KMS-11 (cell line): ENCODE measurements at regions not wholly inside any gene's neighbourhood (a gene's known extent, or its start where the extent isn't known, plus 50 kb on each side); places are given as distances from the start of the nearest gene placed in this dataset.
A peak's percentile ranks its signal among the peaks of the same experiment; 100 is the strongest.

Experiments used
- H2AFZ ChIP-seq: fragments of 200-600 bp; sonication (generic); 2 replicates; pipeline ENCODE4 v1.6.1; 2016; ENCODE audit warnings: antibody characterized with exemption, mixed run types, low read depth
- H3K27ac ChIP-seq: fragments of 200-600 bp; sonication (generic); 2 replicates; pipeline ENCODE4 v1.6.1; 2016; ENCODE audit warnings: mild to moderate bottlenecking, mixed run types
- H3K27me3 ChIP-seq: fragments of 200-600 bp; sonication (generic); 2 replicates; pipeline ENCODE4 v1.6.1; 2017; ENCODE audit warnings: mild to moderate bottlenecking, low read depth, mixed run types, moderate library complexity; ENCODE audit not compliant: insufficient read depth
- H3K36me3 ChIP-seq: fragments of 200-600 bp; sonication (generic); 2 replicates; pipeline ENCODE4 v1.6.1; 2017; ENCODE audit warnings: mild to moderate bottlenecking, mixed run types; ENCODE audit not compliant: insufficient read depth
- H3K4me1 ChIP-seq: fragments of 200-600 bp; sonication (generic); 2 replicates; pipeline ENCODE4 v1.6.1; 2016; ENCODE audit warnings: mild to moderate bottlenecking, low read depth, mixed run types; ENCODE audit not compliant: poor library complexity, severe bottlenecking
- H3K4me2 ChIP-seq: fragments of 200-600 bp; sonication (generic); 2 replicates; pipeline ENCODE4 v1.7.0; 2016; ENCODE audit warnings: mild to moderate bottlenecking, mixed run types
- H3K4me3 ChIP-seq: fragments of 200-600 bp; sonication (generic); IDR thresholded peaks from 2 replicates; pipeline ENCODE4 v1.6.1; 2017; ENCODE audit warnings: low read depth, low read length, mixed read lengths; ENCODE audit not compliant: insufficient read depth
- H3K79me2 ChIP-seq: fragments of 200-600 bp; sonication (generic); 2 replicates; pipeline ENCODE4 v1.6.1; 2016; ENCODE audit warnings: low read depth, mixed run types; ENCODE audit not compliant: insufficient read depth
- H3K9ac ChIP-seq: fragments of 200-600 bp; sonication (generic); 2 replicates; pipeline ENCODE4 v1.6.1; 2016; ENCODE audit warnings: mild to moderate bottlenecking, mixed run types
- H4K20me1 ChIP-seq: fragments of 200-600 bp; sonication (generic); 2 replicates; pipeline ENCODE4 v1.6.1; 2016; ENCODE audit warnings: mild to moderate bottlenecking, mixed run types; ENCODE audit not compliant: insufficient read depth
- CTCF ChIP-seq: fragments of 200-600 bp; sonication (generic); conservative IDR thresholded peaks from 2 replicates; pipeline ENCODE4 v1.6.1; 2017; ENCODE audit warnings: low read depth, mild to moderate bottlenecking, antibody characterized with exemption, low read length, moderate library complexity, mixed read lengths

GRCh38 chr5:10868956-10869355 is 107.9 kb upstream of the DAP start:
- H3K4me2 ChIP-seq = no peak overlapping the region
- H3K79me2 ChIP-seq = no peaks in the 10 kb centered on the region
- H2AFZ ChIP-seq = no peak overlapping the region
- no peak for TF ChIP-seq CTCF
- no peak overlapping the region for H3K27ac ChIP-seq
- H3K27me3 ChIP-seq = no peaks in the 10 kb centered on the region
- H4K20me1 ChIP-seq = no peaks in the 10 kb centered on the region
- no peaks in the 10 kb centered on the region for H3K36me3 ChIP-seq
- H3K9ac ChIP-seq = no peak overlapping the region
- H3K4me1 ChIP-seq = no peaks in the 10 kb centered on the region
- no peak overlapping the region for H3K4me3 ChIP-seq

GRCh38 chr5:10867389-10868303 is 106.6 kb upstream of the DAP start:
- Histone ChIP-seq H3K27me3 (no peaks in the 10 kb centered on the region), H3K36me3 (no peaks in the 10 kb centered on the region), H3K79me2 (no peaks in the 10 kb centered on the region), H3K27ac (no peak overlapping the region), H3K4me3 (no peak overlapping the region), H3K9ac (no peak overlapping the region), H3K4me2 (no peak overlapping the region), H4K20me1 (no peaks in the 10 kb centered on the region), H2AFZ (no peak overlapping the region), H3K4me1 (no peaks in the 10 kb centered on the region)
- no peak for TF ChIP-seq CTCF

- Histone ChIP-seq H3K36me3 (no peaks in the 10 kb centered on the region), H3K9ac (no peak overlapping the region), H3K27me3 (no peaks in the 10 kb centered on the region), H3K4me2 (no peak overlapping the region), H3K79me2 (no peaks in the 10 kb centered on the region), H4K20me1 (no peaks in the 10 kb centered on the region), H3K27ac (no peak overlapping the region), H2AFZ (no peak overlapping the region), H3K4me3 (no peak overlapping the region), H3K4me1 (no peaks in the 10 kb centered on the region)
- TF ChIP-seq CTCF = no peak
Measured at GRCh38 chr5:10866913-10867312, 105.9 kb upstream of the DAP start.

GRCh38 chr5:10863763-10864383 is 102.8 kb upstream of the DAP start:
- TF ChIP-seq CTCF = peak; percentile 94
- H3K4me2 ChIP-seq = no peak overlapping the region

More at GRCh38 chr5:10863763-10864383, 102.8 kb upstream of the DAP start:
- Histone ChIP-seq H3K27me3 (no peaks in the 10 kb centered on the region), H3K9ac (no peak overlapping the region), H3K27ac (no peak overlapping the region), H3K4me1 (no peaks in the 10 kb centered on the region), H3K4me3 (no peak overlapping the region), H3K36me3 (no peaks in the 10 kb centered on the region), H4K20me1 (no peaks in the 10 kb centered on the region), H2AFZ (no peak overlapping the region), H3K79me2 (no peaks in the 10 kb centered on the region)
